Erythroblast (primary cell): ENCODE measurements at regions not wholly inside any gene's neighbourhood (a gene's known extent, or its start where the extent isn't known, plus 50 kb on each side); places are given as distances from the start of the nearest gene placed in this dataset.

Source experiments
- GATA1 ChIP-seq: IDR thresholded peaks from 2 replicates; pipeline ENCODE4 v1.6.1; 2011; ENCODE audit warnings: low read depth, mild to moderate bottlenecking, control low read depth, low read length, moderate library complexity
- POLR2A ChIP-seq: IDR thresholded peaks from 2 replicates; pipeline ENCODE4 v1.6.1; 2011; ENCODE audit warnings: mild to moderate bottlenecking, low read length

DNA sequence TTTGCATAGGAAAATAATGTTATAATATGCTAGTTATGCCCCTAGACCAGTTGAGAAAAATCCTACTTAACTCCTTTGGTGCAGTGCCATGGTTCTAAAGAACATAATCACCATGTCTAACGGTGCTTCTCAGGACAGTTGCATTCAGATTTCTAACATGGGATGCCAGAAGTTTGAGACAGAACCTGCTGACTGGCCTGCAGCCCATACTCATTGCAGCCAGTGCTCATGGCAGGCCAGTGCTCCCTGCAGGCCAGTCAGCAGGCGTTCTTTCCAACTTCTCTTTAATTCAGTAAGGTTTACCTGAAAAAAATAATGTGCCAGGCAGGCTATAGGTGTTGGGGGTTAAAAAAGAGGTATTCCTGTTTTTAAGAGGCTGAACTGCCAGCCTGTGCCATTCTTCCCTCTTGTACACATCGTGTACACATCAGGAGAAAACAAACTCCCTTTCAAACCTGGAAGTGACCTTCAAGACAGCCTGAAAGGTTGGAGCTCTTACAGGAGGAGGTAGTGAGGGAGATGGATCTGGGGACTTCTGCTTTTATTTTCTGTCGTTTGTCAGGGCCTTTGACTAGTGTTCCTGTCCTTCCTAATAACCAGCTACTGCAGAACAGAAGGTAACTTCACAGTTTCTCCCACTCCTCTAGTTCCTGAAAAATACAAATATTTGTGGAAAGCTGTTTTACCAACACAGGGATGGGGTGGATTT is 146.0 kb upstream of the MAGI3 start:
- TF ChIP-seq POLR2A: no peak
- TF ChIP-seq GATA1: no peak
